ENCODE measurements at regions not wholly inside any gene's neighbourhood (a gene's known extent, or its start where the extent isn't known, plus 50 kb on each side); places are given as distances from the start of the nearest gene placed in this dataset.

- TF ChIP-seq POLR2AphosphoS5 (IDR thresholded peaks at IDR 0.05; ENCODE audit: low read depth, low read length) (no peak), ZNF274 (IDR thresholded peaks at IDR 0.05; ENCODE audit: low read depth, low read length) (no peak), CTCF (IDR thresholded peaks at IDR 0.05 in 2 of 3, conservative IDR thresholded peaks at IDR 0.05 in 1 of 3; ENCODE audit: borderline replicate concordance in 1 of 3, insufficient read depth in 1 of 3, low read depth in 2 of 3, low read length in 2 of 3) (no peak), ELF1 (IDR thresholded peaks at IDR 0.05; ENCODE audit: borderline replicate concordance, low read depth) (no peak)
These were observed 219.0 kb upstream of the PIK3R1 start for GRCh38 chr5:67996596-67996995.
